ENCODE measurements at regions not wholly inside any gene's neighbourhood (a gene's known extent, or its start where the extent isn't known, plus 50 kb on each side); places are given as distances from the start of the nearest gene placed in this dataset.

DNA sequence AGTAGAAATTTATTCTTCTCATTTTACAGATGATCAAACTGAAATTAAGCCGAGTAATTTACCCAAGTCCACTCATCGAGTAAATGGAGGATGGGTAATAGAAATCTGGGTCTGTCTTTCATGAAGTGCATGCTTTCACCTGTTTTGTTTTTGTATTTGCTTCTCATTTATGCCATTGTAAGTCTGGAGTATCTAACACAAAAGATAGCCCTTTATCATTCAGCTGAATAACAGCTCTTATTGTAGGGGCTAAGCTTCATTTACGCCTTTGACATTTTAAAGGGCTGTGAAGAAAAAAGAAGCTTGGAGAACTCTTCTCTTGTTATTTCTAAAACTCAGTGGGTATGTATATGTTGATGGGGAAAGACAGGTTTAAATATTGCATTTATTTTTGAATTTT lies 1196.2 kb upstream of the TENM4 start:
- Histone ChIP-seq H3K27me3 (ENCODE audit: control insufficient read depth, insufficient read depth, low read length) (no peaks in the 10 kb centered on the region), H3K4me3 (ENCODE audit: low read depth, low read length) (no peak overlapping the region), H3K4me1 (ENCODE audit: control insufficient read depth, insufficient read depth, low read length) (no peaks in the 10 kb centered on the region), H3K9me3 (ENCODE audit: control insufficient read depth, insufficient read depth, low read length) (no peaks in the 10 kb centered on the region), H3K27ac (ENCODE audit: low read depth, low read length) (no peak overlapping the region), H3K36me3 (ENCODE audit: control insufficient read depth, insufficient read depth, low read length) (no peaks in the 10 kb centered on the region)
- WGBS (ENCODE audit: insufficient coverage), result no CpG with 5 or more reads among the region's 3 CpGs
- DNase-seq (ENCODE audit: low read depth in 4 of 6, low spot score in 6 of 6), result no peak

DNA sequence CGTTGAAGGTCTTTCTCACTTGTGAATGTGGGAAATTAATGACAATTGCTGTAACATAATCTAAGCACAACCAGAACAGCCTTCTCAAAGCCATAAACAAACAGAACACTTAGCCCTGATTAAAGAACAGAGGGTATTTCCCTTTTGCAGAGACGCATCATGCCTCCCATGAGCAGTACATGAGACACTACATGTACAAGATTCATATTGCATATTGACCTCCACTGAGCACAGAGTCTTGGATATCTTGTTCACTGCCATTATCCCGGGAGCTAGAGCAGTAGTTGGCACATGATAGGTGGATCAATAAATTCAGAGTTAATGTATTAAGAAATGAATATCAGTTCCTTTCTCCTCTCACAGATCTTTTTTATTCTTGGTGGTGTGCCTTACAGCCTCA lies 1194.3 kb upstream of the TENM4 start:
- Histone ChIP-seq H3K4me3 (ENCODE audit: low read depth, low read length) (no peak overlapping the region), H3K27ac (ENCODE audit: low read depth, low read length) (no peak overlapping the region), H3K36me3 (ENCODE audit: control insufficient read depth, insufficient read depth, low read length) (no peaks in the 10 kb centered on the region), H3K9me3 (ENCODE audit: control insufficient read depth, insufficient read depth, low read length) (no peaks in the 10 kb centered on the region), H3K27me3 (ENCODE audit: control insufficient read depth, insufficient read depth, low read length) (no peaks in the 10 kb centered on the region), H3K4me1 (ENCODE audit: control insufficient read depth, insufficient read depth, low read length) (no peaks in the 10 kb centered on the region)
- DNase-seq (ENCODE audit: low read depth in 4 of 6, low spot score in 6 of 6), result no peak
- WGBS (ENCODE audit: insufficient coverage), result no CpG with 5 or more reads among the region's 3 CpGs

DNA sequence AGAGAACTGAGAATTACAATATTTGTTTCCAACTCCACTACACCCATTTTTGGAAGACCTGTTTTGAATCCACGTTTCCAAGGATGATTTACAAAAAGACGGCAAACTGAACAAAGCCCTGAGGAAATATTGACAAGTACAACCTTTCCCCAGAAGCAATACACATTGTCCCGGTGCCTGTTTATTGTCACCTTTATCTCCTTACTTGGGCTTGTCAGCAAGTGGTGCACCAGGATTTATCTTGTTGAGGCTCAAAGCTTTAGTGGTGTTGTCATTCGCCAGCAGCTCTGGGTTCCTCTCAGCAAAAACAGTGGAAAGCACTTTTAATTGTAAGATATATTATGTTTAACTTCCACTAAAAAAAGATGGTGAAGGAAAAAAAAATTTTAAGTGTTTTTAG lies 1191.9 kb upstream of the TENM4 start:
- no peak for DNase-seq (ENCODE audit: low read depth in 4 of 6, low spot score in 6 of 6)
- no peak overlapping the region for H3K27ac ChIP-seq (ENCODE audit: low read depth, low read length)
- no peaks in the 10 kb centered on the region for H3K36me3 ChIP-seq (ENCODE audit: control insufficient read depth, insufficient read depth, low read length)
- H3K9me3 ChIP-seq (ENCODE audit: control insufficient read depth, insufficient read depth, low read length), result no peaks in the 10 kb centered on the region
- 81% methylated on average over 3 of the region's 4 CpGs for WGBS (ENCODE audit: insufficient coverage)
- H3K27me3 ChIP-seq (ENCODE audit: control insufficient read depth, insufficient read depth, low read length), result no peaks in the 10 kb centered on the region
- no peaks in the 10 kb centered on the region for H3K4me1 ChIP-seq (ENCODE audit: control insufficient read depth, insufficient read depth, low read length)
- no peak overlapping the region for H3K4me3 ChIP-seq (ENCODE audit: low read depth, low read length)

DNA sequence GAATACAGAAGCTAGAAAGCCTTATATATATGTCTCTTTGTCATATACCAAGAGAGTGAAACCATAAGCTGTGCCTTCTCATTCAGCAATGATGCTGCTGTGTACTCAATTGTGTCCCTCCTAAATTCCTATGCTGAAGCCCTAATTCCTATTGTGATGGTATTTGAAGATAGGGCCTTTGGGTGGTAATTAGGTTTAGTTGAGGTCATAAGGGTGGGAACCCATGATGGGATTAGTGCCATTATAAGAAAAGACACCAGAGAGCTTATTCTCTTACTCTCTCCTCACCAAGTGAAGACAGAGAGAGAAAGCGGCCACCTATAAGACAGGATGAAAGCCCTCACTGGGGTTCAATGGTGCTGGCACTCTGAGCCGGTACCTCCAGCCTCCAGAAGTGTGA lies 1191.3 kb upstream of the TENM4 start:
- Histone ChIP-seq H3K4me3 (ENCODE audit: low read depth, low read length) (no peak overlapping the region), H3K27ac (ENCODE audit: low read depth, low read length) (no peak overlapping the region), H3K9me3 (ENCODE audit: control insufficient read depth, insufficient read depth, low read length) (no peaks in the 10 kb centered on the region), H3K27me3 (ENCODE audit: control insufficient read depth, insufficient read depth, low read length) (no peaks in the 10 kb centered on the region), H3K4me1 (ENCODE audit: control insufficient read depth, insufficient read depth, low read length) (no peaks in the 10 kb centered on the region), H3K36me3 (ENCODE audit: control insufficient read depth, insufficient read depth, low read length) (no peaks in the 10 kb centered on the region)
- no peak for DNase-seq (ENCODE audit: low read depth in 4 of 6, low spot score in 6 of 6)
- 93% methylated on average over 2 of the region's 2 CpGs for WGBS (ENCODE audit: insufficient coverage)

DNA sequence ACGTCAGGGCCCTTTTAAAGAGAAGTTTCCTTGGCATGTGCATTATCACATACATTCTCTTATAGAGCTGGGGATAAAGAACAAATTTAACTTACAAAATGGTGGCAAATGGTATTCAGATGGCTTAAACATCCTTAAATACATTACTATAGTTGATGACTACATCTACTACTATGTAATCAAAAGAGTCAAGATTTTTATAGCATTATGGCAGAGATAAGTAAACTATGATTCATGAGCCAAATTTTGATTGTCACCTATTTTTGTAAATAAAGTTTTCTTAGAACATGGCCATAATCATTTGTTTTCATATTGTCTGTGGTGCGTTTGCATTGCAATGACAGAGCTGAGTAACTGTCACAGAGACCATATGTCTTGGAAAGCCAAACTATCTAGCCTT lies 1188.6 kb upstream of the TENM4 start:
- no peaks in the 10 kb centered on the region for H3K27me3 ChIP-seq (ENCODE audit: control insufficient read depth, insufficient read depth, low read length)
- no peaks in the 10 kb centered on the region for H3K36me3 ChIP-seq (ENCODE audit: control insufficient read depth, insufficient read depth, low read length)
- WGBS (ENCODE audit: insufficient coverage), result no CpG with 5 or more reads among the region's 2 CpGs
- DNase-seq (ENCODE audit: low read depth in 4 of 6, low spot score in 6 of 6), result peak in 1 of 6 donors; percentile 51
- H3K9me3 ChIP-seq (ENCODE audit: control insufficient read depth, insufficient read depth, low read length), result no peaks in the 10 kb centered on the region
- no peak overlapping the region for H3K4me3 ChIP-seq (ENCODE audit: low read depth, low read length)
- no peak overlapping the region for H3K27ac ChIP-seq (ENCODE audit: low read depth, low read length)
- no peaks in the 10 kb centered on the region for H3K4me1 ChIP-seq (ENCODE audit: control insufficient read depth, insufficient read depth, low read length)

DNA sequence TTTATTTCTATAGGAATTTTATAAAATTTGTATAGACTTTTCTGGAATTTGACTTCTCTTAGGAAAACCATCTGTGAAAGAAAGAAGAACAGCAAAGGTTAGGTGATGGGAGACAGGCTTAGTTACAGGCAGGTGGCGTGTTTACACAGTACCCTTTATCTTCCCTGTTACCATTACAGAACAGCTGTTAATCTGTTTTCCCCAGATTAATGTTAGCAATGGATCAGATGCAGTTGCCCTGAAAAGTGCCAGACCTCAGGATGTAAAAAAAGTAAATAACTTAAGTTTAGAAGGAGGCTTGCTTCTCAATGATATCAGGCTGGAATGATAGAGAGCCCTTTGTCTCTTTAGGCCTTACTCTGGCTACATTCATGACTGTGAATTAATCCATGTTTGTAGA lies 1186.5 kb upstream of the TENM4 start:
- Histone ChIP-seq H3K9me3 (ENCODE audit: control insufficient read depth, insufficient read depth, low read length) (no peaks in the 10 kb centered on the region), H3K4me3 (ENCODE audit: low read depth, low read length) (no peak overlapping the region), H3K27me3 (ENCODE audit: control insufficient read depth, insufficient read depth, low read length) (no peaks in the 10 kb centered on the region), H3K36me3 (ENCODE audit: control insufficient read depth, insufficient read depth, low read length) (no peaks in the 10 kb centered on the region), H3K4me1 (ENCODE audit: control insufficient read depth, insufficient read depth, low read length) (no peaks in the 10 kb centered on the region), H3K27ac (ENCODE audit: low read depth, low read length) (no peak overlapping the region)
- no peak for DNase-seq (ENCODE audit: low read depth in 4 of 6, low spot score in 6 of 6)
- WGBS (ENCODE audit: insufficient coverage), result no CpG with 5 or more reads among the region's 1 CpG

DNA sequence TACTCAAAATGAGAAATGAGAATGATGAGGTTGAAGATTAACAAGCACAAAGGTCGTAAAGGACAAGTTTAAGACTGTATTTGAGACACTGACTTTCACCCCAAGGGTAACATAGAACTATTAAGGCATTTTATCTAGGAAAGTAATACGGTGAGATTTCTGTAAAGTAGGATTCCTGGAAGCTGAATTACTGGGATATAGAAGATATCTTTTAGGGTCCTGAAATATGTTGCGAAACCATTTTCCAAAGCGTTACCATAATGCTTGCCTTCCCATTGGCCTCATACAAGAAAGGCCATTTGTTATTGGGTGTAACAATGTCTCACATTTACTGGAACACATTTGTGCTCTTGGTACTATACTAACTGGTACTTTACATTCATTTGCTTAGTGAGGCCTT lies 1185.9 kb upstream of the TENM4 start:
- Histone ChIP-seq H3K36me3 (ENCODE audit: control insufficient read depth, insufficient read depth, low read length) (no peaks in the 10 kb centered on the region), H3K4me3 (ENCODE audit: low read depth, low read length) (no peak overlapping the region), H3K27me3 (ENCODE audit: control insufficient read depth, insufficient read depth, low read length) (no peaks in the 10 kb centered on the region), H3K4me1 (ENCODE audit: control insufficient read depth, insufficient read depth, low read length) (no peaks in the 10 kb centered on the region), H3K27ac (ENCODE audit: low read depth, low read length) (no peak overlapping the region), H3K9me3 (ENCODE audit: control insufficient read depth, insufficient read depth, low read length) (no peaks in the 10 kb centered on the region)
- no CpG with 5 or more reads among the region's 4 CpGs for WGBS (ENCODE audit: insufficient coverage)
- peak in 1 of 6 donors; percentile 15 for DNase-seq (ENCODE audit: low read depth in 4 of 6, low spot score in 6 of 6)

DNA sequence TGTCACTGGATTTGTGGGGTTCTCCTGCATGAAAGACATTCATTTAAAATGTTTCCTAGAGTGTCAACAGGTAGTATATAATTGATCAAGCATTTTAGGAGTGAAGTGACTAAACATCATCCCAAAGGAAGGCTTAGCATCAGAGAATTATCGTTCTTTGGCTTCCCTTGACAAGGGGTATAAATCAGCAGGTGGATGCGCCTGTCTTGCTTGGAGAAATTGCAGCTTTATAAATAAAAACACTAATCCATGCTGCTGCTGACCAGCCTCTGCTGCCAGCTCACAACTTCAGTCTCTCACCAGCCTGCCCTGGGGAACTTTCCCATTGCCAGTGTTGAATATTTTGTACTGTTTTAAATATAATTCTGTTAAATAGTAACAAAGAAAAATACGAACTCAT lies 1184.7 kb upstream of the TENM4 start:
- no peaks in the 10 kb centered on the region for H3K4me1 ChIP-seq (ENCODE audit: control insufficient read depth, insufficient read depth, low read length)
- no peak overlapping the region for H3K27ac ChIP-seq (ENCODE audit: low read depth, low read length)
- WGBS (ENCODE audit: insufficient coverage), result no CpG with 5 or more reads among the region's 3 CpGs
- H3K9me3 ChIP-seq (ENCODE audit: control insufficient read depth, insufficient read depth, low read length), result no peaks in the 10 kb centered on the region
- peak in 1 of 6 donors; percentile 38 for DNase-seq (ENCODE audit: low read depth in 4 of 6, low spot score in 6 of 6)
- H3K36me3 ChIP-seq (ENCODE audit: control insufficient read depth, insufficient read depth, low read length), result no peaks in the 10 kb centered on the region
- H3K27me3 ChIP-seq (ENCODE audit: control insufficient read depth, insufficient read depth, low read length), result no peaks in the 10 kb centered on the region
- no peak overlapping the region for H3K4me3 ChIP-seq (ENCODE audit: low read depth, low read length)

DNA sequence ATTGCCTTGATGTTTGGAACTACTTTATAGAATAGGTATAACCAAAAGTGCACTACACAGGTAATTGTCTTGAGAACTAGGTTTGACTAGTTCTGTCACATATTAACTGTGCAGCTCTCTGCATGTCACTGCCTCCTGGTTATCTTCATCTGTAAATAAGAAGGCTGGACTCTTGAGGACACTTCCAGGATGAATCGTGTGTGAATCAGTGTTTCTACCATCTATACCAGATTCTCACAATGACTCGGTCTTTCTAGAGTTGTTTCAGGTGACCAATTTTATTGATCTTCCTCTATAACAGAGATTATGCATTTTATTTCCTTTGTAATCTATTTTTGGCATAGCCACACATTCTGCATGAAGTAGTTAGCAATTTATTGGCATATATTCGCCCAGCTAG lies 1181.0 kb upstream of the TENM4 start:
- WGBS (ENCODE audit: insufficient coverage), result no CpG with 5 or more reads among the region's 3 CpGs
- DNase-seq (ENCODE audit: low read depth in 4 of 6, low spot score in 6 of 6), result no peak
- no peak overlapping the region for H3K27ac ChIP-seq (ENCODE audit: low read depth, low read length)

DNA sequence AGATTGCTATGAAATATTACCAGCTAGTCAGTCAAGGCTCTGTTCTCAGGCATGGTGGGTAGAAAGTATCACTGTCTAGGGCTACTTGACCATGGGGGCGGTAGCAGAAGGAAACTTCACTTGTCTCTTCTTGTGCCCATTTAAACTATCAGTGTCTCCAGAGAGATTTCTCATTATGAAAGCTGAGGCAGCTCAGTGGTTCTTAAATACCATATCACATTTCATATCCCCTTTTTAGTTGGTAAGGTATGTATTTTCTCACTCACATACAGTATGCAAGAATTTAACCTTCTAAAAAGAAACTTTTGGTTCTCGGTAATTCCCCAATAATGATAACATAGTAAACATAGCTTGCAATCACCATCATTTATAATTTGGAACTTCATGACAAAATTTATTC lies 1180.0 kb upstream of the TENM4 start:
- no peaks in the 10 kb centered on the region for H3K27me3 ChIP-seq (ENCODE audit: control insufficient read depth, insufficient read depth, low read length)
- no CpG with 5 or more reads among the region's 2 CpGs for WGBS (ENCODE audit: insufficient coverage)

More for the DNA sequence above, 1181.0 kb upstream of the TENM4 start:
- Histone ChIP-seq H3K36me3 (ENCODE audit: control insufficient read depth, insufficient read depth, low read length) (no peaks in the 10 kb centered on the region), H3K9me3 (ENCODE audit: control insufficient read depth, insufficient read depth, low read length) (no peaks in the 10 kb centered on the region), H3K27me3 (ENCODE audit: control insufficient read depth, insufficient read depth, low read length) (no peaks in the 10 kb centered on the region), H3K4me1 (ENCODE audit: control insufficient read depth, insufficient read depth, low read length) (no peaks in the 10 kb centered on the region), H3K4me3 (ENCODE audit: low read depth, low read length) (no peak overlapping the region)

More for the DNA sequence above, 1180.0 kb upstream of the TENM4 start:
- DNase-seq (ENCODE audit: low read depth in 4 of 6, low spot score in 6 of 6), result no peak
- H3K9me3 ChIP-seq (ENCODE audit: control insufficient read depth, insufficient read depth, low read length), result no peaks in the 10 kb centered on the region
- no peak overlapping the region for H3K27ac ChIP-seq (ENCODE audit: low read depth, low read length)
- no peak overlapping the region for H3K4me3 ChIP-seq (ENCODE audit: low read depth, low read length)
- no peaks in the 10 kb centered on the region for H3K4me1 ChIP-seq (ENCODE audit: control insufficient read depth, insufficient read depth, low read length)
- H3K36me3 ChIP-seq (ENCODE audit: control insufficient read depth, insufficient read depth, low read length), result no peaks in the 10 kb centered on the region

All from spinal cord (tissue), 9 donors.